ENCODE measurements at regions not wholly inside any gene's neighbourhood (a gene's known extent, or its start where the extent isn't known, plus 50 kb on each side); places are given as distances from the start of the nearest gene placed in this dataset.

GRCh38 chr10:52879091-52879807 lies 106.7 kb upstream of the MBL2 start:
- TF ChIP-seq CTCF (IDR thresholded peaks at IDR 0.05 in 2 of 3, conservative IDR thresholded peaks at IDR 0.05 in 1 of 3; ENCODE audit: borderline replicate concordance in 1 of 3, insufficient read depth in 1 of 3, low read depth in 2 of 3, low read length in 2 of 3) (no peak), YY1 (IDR thresholded peaks at IDR 0.05; ENCODE audit: extremely low read depth, insufficient replicate concordance, low read depth, low read length) (no peak), SIN3A (IDR thresholded peaks at IDR 0.05; ENCODE audit: low read depth) (no peak), SP1 (IDR thresholded peaks at IDR 0.05; ENCODE audit: low read depth) (no peak), EZH2 (IDR thresholded peaks at IDR 0.05) (no peak), TCF7L2 (IDR thresholded peaks at IDR 0.05; ENCODE audit: borderline replicate concordance, extremely low read depth, insufficient read depth, insufficient read length) (no peak), POLR2A (IDR thresholded peaks at IDR 0.05; ENCODE audit: borderline replicate concordance, extremely low read depth, insufficient read depth, insufficient read length) (no peak), ZFX (IDR thresholded peaks at IDR 0.05) (no peak), REST (IDR thresholded peaks at IDR 0.05; ENCODE audit: low read depth) (no peak), ZNF274 (IDR thresholded peaks at IDR 0.05; ENCODE audit: low read depth, low read length) (no peak)
- TF ChIP-seq, protein P1, sequence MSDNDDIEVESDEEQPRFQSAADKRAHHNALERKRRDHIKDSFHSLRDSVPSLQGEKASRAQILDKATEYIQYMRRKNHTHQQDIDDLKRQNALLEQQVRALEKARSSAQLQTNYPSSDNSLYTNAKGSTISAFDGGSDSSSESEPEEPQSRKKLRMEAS (IDR thresholded peaks at IDR 0.05) = no peak
